ENCODE measurements at regions not wholly inside any gene's neighbourhood (a gene's known extent, or its start where the extent isn't known, plus 50 kb on each side); places are given as distances from the start of the nearest gene placed in this dataset.
"Not testable (repeated sequence)": the region's sequence is repeated elsewhere in the genome, so short reads cannot be mapped to it uniquely, and the experiment has no call there.

DNA sequence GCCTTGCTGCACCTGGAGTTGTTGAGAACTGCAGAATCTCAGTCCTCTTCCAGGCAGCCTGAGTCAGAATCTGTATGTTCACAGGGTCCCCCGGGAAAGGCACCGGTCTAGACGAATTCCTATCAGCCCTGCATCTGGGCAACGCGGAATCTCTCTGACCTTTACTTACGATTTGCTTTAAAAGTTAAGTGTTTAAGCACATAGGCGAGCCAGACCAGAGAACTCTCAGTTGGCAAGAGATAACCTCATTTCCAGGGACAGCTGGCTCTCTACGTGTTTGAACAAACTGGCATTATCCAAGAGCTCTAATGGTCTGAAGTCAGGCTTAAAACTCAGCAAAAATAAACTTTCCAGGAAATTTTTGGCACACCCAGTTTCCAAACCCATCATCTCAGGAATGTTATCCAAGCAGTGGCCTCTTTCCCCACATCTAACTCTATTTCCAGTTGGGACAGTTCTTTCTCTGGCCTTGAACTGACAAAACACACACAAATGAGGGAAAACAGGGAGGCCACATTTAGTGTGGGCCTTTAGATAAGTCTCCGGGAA is 53.4 kb downstream of the HES1 start:
- no peak overlapping the region for H3K4me3 ChIP-seq (ENCODE audit: low read depth, low read length)

DNA sequence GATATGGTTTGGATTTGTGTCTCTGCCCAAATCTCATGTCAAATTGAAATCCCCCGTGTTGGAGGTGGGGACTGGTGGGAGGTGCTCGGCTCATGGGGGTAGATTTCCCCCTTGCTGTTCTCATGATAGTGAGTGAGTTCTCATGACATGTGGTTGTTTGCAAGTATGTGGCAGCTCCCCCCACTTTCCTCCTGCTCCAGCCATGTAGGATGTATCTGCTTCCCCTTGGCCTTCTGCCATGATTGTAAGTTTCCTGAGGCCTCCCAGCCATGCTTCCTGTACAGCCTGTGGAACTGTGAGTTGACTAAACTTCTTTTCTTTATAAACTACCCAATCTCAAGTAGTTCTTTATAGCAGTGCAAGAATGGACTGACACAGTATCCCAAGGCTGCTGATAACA is 55.9 kb downstream of the HES1 start:
- not testable (repeated sequence) for H3K4me3 ChIP-seq (ENCODE audit: low read depth, low read length)

- no peak overlapping the region for H3K4me3 ChIP-seq (ENCODE audit: low read depth, low read length)
Observed at GRCh38 chr3:194194051-194194756, 58.3 kb downstream of the HES1 start.

- no peak overlapping the region for H3K4me3 ChIP-seq (ENCODE audit: low read depth, low read length)
Observed at GRCh38 chr3:194194757-194195085, 58.8 kb downstream of the HES1 start.

DNA sequence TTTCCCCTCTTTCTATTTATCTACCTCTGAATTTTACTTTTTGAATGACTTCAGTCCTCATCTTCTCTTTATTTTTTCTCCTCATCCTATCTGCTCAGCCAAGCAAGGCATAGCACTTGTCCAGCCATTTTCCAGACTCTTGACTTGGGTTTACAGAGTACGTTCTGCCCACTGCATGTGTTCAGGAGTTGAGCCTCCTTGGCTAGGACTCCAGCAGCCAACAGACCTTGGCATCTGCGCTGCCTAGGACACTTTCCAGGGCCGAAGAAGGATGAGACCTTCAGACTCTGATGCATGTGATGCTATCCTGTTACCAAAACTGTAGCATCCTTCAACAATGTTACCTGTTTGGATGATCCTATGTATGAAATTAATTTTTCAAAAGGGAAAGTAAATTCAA is 59.7 kb downstream of the HES1 start:
- H3K4me3 ChIP-seq (ENCODE audit: low read depth, low read length): no peak overlapping the region

GRCh38 chr3:194196876-194197275 is 60.9 kb downstream of the HES1 start:
- no peak overlapping the region for H3K4me3 ChIP-seq (ENCODE audit: low read depth, low read length)

GRCh38 chr3:194197396-194197960 is 61.5 kb downstream of the HES1 start:
- no peak overlapping the region for H3K4me3 ChIP-seq (ENCODE audit: low read depth, low read length)

GRCh38 chr3:194197981-194198695 is 62.2 kb downstream of the HES1 start:
- H3K4me3 ChIP-seq (ENCODE audit: low read depth, low read length): no peak overlapping the region

DNA sequence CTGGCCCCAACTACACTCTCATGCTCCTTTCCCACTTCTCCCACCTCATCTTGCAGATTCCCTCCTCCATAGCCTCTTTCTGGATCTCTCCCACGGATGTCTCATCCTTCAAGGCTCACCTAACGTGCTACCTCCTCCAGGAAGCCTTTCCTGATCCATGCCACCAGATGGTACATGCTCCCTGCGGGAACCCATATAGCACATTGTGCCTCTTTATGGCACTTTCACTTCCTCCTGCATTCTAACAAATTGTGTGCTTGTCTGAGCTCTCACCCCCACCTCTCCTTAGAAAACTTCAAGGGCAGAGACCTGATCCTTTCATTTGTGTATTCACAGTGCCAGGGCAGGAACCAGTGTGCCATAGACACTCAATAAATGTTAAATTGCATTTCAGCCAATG is 63.0 kb downstream of the HES1 start:
- H3K4me3 ChIP-seq (ENCODE audit: low read depth, low read length): no peak overlapping the region

- no peak overlapping the region for H3K4me3 ChIP-seq (ENCODE audit: low read depth, low read length)
Observed at GRCh38 chr3:194200422-194201081, 64.6 kb downstream of the HES1 start.

- no peak overlapping the region for H3K4me3 ChIP-seq (ENCODE audit: low read depth, low read length)
Observed at GRCh38 chr3:194201953-194202666, 66.2 kb downstream of the HES1 start.

DNA sequence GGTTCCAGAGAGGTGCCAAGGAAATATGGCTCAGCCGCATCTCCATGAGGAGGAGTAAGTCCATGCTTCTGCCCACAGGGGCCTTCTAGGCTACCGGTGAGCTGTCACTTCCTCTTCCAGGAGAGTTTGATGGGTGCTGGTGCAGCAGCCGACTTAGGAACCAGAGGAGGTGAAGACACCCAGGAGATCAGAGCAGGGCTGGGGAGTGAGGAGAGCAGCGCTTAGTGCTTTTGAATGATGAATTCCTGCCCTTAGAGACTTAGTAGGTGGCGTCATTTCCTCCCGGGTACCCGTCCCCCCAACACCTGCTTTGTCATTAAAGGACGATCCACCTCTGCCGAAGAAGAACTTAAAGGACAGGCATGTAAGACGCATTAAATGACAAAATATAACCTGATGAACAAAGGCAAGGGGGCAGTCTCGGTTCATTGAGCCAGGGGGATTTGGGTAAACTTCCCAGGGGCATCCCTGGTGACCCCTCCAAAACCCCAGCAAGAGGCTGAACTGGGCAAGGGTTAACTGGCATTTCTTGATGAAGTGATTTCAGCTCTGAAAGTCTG is 67.6 kb downstream of the HES1 start:
- H3K4me3 ChIP-seq (ENCODE audit: low read depth, low read length): peak overlapping the region; percentile 18

DNA sequence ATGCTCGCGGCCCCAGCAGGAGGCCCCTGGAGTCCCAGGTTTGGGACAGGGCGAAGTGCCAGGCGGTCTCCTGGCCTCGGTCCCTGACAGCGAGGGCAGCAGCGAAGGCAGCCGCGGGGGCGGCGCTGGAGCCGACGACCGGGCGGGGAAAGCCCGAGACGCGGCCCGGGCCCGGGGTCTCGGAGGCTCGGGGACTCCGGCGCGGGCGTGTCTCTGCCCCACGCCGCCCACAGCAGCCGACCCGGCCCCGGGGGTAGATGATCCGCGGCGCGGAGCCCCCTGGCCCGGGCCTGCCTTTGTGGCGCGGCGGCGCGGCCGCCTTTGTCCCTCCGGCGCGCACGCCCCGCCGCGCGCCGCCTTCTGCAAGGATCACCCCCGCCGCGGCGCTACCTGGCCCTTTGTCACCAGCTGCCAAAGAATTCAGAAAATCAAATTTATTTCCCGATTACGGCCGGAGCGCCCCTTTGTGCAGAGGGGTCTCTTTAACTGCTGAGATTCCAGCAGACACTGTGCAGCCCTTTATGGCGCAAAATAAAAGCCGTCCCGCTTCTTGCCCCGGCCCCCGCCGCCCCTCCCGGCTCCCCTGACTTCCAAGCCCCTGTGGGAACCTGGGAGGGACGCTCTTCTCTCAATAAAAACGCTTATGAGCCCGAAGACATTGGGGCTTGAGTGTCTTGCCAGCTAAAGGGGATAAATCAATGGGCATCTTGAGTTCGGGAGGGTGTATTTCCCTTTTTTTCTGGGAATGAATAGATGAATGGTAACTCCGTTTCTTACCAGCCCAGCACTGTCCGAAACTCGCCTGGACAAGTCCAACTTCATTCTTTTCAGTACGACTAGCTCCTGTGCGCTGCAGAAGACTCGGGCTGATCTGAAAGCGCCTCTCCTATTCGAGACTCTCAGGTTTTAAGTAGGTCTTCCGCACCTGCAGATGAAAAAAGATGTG is 68.4 kb downstream of the HES1 start:
- peak overlapping the region; percentile 18 for H3K4me3 ChIP-seq (ENCODE audit: low read depth, low read length)

DNA sequence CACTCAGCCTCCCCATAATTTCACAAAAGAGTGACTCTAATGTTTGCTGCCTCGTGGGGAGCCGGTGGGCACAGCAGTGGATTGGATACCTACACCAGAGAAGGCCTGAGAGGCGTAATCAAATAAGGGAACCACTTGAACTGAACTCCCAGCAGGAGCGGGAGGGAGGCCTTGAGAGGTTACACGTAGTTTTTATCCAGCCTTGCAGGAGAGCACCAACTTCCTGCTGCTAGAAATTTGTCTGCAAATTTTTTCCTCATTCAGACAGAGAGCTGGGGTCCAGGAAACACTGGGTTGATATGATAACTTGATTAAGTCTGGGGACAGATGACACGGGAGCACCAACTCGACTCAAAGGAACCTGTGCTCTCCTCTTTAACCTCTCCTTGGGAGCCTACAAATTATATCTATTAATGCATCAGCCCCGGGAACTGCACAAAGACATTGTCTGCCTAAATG is 69.8 kb downstream of the HES1 start:
- H3K4me3 ChIP-seq (ENCODE audit: low read depth, low read length): no peak overlapping the region

DNA sequence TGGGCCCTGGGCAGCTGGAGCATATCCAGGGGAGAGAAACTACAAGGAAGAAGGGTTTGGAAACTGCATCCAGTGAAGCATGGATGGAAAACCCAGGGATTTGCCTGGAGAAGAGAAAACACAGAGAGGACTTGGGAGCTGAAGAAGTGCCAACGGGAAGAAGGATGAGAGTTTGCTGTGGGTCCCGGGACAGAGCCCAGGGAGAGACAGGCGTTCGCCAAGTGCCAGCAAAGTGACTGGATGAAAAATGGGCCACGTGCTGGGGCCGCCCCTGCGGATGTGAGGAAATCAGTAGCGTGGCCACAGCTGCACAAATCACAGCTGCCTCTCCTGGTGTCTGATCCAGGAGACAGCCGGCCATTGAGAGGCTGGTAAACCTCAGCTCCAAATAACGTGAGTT is 70.4 kb downstream of the HES1 start:
- no peak overlapping the region for H3K4me3 ChIP-seq (ENCODE audit: low read depth, low read length)

DNA sequence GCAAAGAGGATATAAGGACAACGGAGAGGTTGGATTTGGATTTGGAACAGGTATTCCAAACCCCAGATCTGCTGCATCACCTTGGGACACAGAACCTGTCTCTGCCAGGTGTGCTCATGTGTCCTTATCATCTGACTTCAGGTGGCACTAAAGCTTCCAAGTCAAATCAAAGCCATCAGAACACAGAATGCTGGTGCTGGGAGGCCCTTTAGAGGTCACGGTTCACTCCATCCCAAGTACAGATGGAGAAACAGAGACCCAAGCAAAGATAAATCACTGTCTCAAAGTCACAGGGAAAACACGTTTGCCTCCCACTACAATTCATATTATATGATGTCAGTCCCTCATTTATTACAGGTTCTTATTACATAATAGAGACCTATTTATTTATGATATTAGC is 72.8 kb downstream of the HES1 start:
- H3K4me3 ChIP-seq (ENCODE audit: low read depth, low read length): no peak overlapping the region

- H3K4me3 ChIP-seq (ENCODE audit: low read depth, low read length): no peak overlapping the region
Observed at GRCh38 chr3:194212161-194212844, 76.4 kb downstream of the HES1 start.

- H3K4me3 ChIP-seq (ENCODE audit: low read depth, low read length): no peak overlapping the region
Observed at GRCh38 chr3:194212845-194213331, 76.9 kb downstream of the HES1 start.

DNA sequence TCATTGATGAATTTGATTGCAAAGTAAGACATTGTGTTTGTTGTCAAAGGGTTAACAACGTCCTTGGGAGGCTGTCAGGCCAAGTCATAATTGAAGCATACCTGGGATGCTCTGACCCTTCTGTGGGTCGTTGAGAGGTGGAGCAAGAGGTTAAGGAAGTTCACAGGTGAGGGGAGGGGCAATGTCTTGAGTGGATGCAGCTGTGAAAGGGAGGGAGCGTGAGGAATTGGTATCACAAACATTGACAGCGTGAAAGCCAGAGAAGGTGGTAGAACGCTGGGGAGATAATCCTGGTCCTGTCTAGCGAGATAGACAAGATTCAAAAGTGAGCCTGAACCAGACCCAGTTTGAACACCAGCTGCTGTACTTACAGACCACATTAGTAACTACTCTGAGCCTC is 79.4 kb downstream of the HES1 start:
- no peak overlapping the region for H3K4me3 ChIP-seq (ENCODE audit: low read depth, low read length)
